Heart left ventricle (tissue), 16 donors: ENCODE measurements at regions not wholly inside any gene's neighbourhood (a gene's known extent, or its start where the extent isn't known, plus 50 kb on each side); places are given as distances from the start of the nearest gene placed in this dataset.

Experiments
- ATAC-seq, 4 donors: fragments of 200-7000 bp; cut with Tn5 transposase; one replicate each; pipeline ENCODE4 v1.9.1; 2020 to 2022; ENCODE audit warnings: moderate library complexity in 4 of 4, mild to moderate bottlenecking in 3 of 4, moderate number of reproducible peaks in 1 of 4
- DNase-seq, 5 donors: peaks; one replicate each; pipeline ENCODE4 v3.0.0-alpha.2; 2020
- H3K27ac ChIP-seq, 12 donors: fragments of 200-600 bp; sonication (generic) in 4 of 12; one replicate each; pipeline versions ENCODE4 v1.5.0 to v1.8.0; 2016 to 2022; ENCODE audit warnings: mild to moderate bottlenecking in 2 of 12
- H3K27me3 ChIP-seq, 9 donors: fragments of 200-600 bp; sonication (generic) in 2 of 9; one replicate each; pipeline versions ENCODE4 v1.5.1 to v1.8.0; 2016 to 2022; ENCODE audit warnings: mild to moderate bottlenecking in 3 of 9
- H3K36me3 ChIP-seq, 9 donors: fragments of 200-600 bp; sonication (generic) in 2 of 9; one replicate each; pipeline versions ENCODE4 v1.5.0 to v1.8.0; 2018 to 2022; ENCODE audit warnings: mild to moderate bottlenecking in 2 of 9
- H3K4me1 ChIP-seq, 12 donors: fragments of 200-600 bp; sonication (generic) in 4 of 12; one replicate each; pipeline versions ENCODE4 v1.5.0 to v1.8.0; 2016 to 2022; ENCODE audit warnings: mild to moderate bottlenecking in 3 of 12
- H3K4me3 ChIP-seq, 12 donors: fragments of 200-600 bp; sonication (generic) in 4 of 12; one replicate each; pipeline versions ENCODE4 v1.5.0 to v1.8.0; 2017 to 2022; ENCODE audit warnings: mild to moderate bottlenecking in 9 of 12, moderate library complexity in 4 of 12
- H3K9me3 ChIP-seq, 12 donors: fragments of 200-600 bp; sonication (generic) in 4 of 12; one replicate each; pipeline versions ENCODE4 v1.5.0 to v1.8.0; 2016 to 2022; ENCODE audit warnings: mild to moderate bottlenecking in 1 of 12
- POLR2A ChIP-seq, 2 donors: fragments of 450-650 bp; IDR thresholded peaks; one replicate each; pipeline ENCODE4 v1.6.1; 2017; ENCODE audit warnings: antibody characterized with exemption in 2 of 2, mild to moderate bottlenecking in 2 of 2, moderate library complexity in 2 of 2
- WGBS, 4 donors: extraction: QIAGEN DNeasy Blood & Tissue Kit in 2 of 4; methylation state at CpG; one replicate each; pipeline versions ENCODE4 v1.1.5 to v1.1.7; 2013 to 2018; 5-methylcytosine and 5-hydroxymethylcytosine counted together
- intact Hi-C, 10 donors: fragments of 100-400 bp; cut with DNase I; formaldehyde crosslinking; loops; one replicate each; pipeline versions ENCODE4 v1.11.1 to v1.14.2; 2022
- TF ChIP-seq, protein P1 (sequence below), 12 donors: fragments of 200-600 bp; sonication (generic) in 4 of 12; IDR thresholded peaks; one replicate each; pipeline versions ENCODE4 v1.5.0 to v1.8.0; 2018 to 2022; ENCODE audit warnings: antibody characterized with exemption in 12 of 12, mild to moderate bottlenecking in 5 of 12
- donor health status: ischemic (EF 13 %, LVEDD 7.1; RV severe dilation, severe dysfunction).
- donor health status: healthy with polysubstance abuse.
- donor health status: DM: no; HTN: yes; CAD: no.
- donor health status: DM: no; HTN: no; CAD: no.
- donor health status: ischemic (EF 25% LVEDD 6.9; RV normal size, moderate dysfunction).
- donor health status: ischemic (EF 25% LVEDD 5.7; RV mildly dilated, moderate dysfunction).
- donor health status: healthy.
- donor health status: DM: yes; HTN: yes; CAD: no.
- donor health status: ischemic (EF 35%, LVEDD 5.7; RV mildly dilated, moderate dysfunction).
- donor health status: nonischemic (EF 11% LVEDD 7.7; RV severe dilation, severe dysfunction).
- donor health status: DM: yes; HTN: yes; CAD: no.
- donor health status: PGD.
- donor health status: ischemic (EF 29% LVEDD 5.4; RV normal size, mild dysfunction).
- donor health status: nonischemic (EF 23%, LVEDD 6.1; RV moderate dilation, normal function).

DNA sequence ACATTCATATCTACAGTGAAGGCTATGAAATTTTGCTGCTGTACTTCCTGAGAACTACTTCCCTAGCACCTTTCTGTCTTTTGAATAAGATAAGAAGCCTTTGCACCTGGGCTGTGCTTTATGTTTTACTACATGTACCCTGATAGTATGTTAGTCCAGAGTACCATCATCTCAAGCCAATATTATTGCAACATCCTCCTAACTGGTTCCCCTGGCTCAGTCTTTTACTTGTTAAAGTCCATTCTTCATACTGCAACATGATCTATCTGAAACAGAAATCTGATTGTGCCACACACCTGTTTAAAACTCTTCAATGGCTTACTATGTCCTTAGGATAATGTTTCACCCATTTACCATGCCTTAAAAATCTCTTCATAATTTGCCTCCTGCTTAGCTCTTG, 102.3 kb downstream of the AGTR2 start:
- ATAC-seq, result no peak

DNA sequence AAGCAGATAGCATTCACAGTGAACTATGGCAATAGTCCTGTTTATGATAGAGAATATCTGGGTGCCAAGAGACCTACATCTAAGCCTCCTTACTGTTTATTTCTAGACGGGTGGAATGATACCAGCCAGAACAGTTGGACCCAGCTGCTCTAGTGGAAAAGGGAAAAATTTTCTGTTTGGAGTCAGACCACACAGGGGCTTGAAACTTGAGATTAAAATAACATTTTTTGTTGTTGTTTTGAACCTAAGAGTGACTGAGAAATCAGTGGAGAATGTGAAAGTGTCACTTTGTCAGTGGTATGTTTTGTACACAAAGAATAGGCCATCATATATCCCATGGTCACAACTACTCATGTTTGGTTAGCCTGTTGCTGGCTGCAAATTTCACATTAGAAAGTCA, 105.7 kb downstream of the AGTR2 start:
- no peaks in the 10 kb centered on the region for H3K9me3 ChIP-seq
- no peak for DNase-seq
- peaks cover 0 to 3% (median 0%) of the 10 kb centered on the region in 9 donors for H3K27me3 ChIP-seq
- no peak for ATAC-seq
- no peak overlapping the region for H3K4me3 ChIP-seq
- intact Hi-C loops, result no loop called here
- no peak overlapping the region for H3K27ac ChIP-seq
- H3K4me1 ChIP-seq, result no peaks in the 10 kb centered on the region
- WGBS, 4 donors, result 24 to 45% (median 34%) methylated on average over 1 of the region's 1 CpG
- no peak for TF ChIP-seq POLR2A (IDR thresholded peaks at IDR 0.05)
- TF ChIP-seq, protein P1, sequence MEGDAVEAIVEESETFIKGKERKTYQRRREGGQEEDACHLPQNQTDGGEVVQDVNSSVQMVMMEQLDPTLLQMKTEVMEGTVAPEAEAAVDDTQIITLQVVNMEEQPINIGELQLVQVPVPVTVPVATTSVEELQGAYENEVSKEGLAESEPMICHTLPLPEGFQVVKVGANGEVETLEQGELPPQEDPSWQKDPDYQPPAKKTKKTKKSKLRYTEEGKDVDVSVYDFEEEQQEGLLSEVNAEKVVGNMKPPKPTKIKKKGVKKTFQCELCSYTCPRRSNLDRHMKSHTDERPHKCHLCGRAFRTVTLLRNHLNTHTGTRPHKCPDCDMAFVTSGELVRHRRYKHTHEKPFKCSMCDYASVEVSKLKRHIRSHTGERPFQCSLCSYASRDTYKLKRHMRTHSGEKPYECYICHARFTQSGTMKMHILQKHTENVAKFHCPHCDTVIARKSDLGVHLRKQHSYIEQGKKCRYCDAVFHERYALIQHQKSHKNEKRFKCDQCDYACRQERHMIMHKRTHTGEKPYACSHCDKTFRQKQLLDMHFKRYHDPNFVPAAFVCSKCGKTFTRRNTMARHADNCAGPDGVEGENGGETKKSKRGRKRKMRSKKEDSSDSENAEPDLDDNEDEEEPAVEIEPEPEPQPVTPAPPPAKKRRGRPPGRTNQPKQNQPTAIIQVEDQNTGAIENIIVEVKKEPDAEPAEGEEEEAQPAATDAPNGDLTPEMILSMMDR (IDR thresholded peaks at IDR 0.05), result no peak
- H3K36me3 ChIP-seq, result no peaks in the 10 kb centered on the region

More for the DNA sequence above, 102.3 kb downstream of the AGTR2 start:
- H3K4me1 ChIP-seq, result no peaks in the 10 kb centered on the region
- H3K36me3 ChIP-seq, result no peaks in the 10 kb centered on the region
- intact Hi-C loops, result no loop called here
- H3K9me3 ChIP-seq, result no peaks in the 10 kb centered on the region
- H3K4me3 ChIP-seq, result no peak overlapping the region
- no peak overlapping the region for H3K27ac ChIP-seq
- TF ChIP-seq, protein P1 (IDR thresholded peaks at IDR 0.05), result no peak
- TF ChIP-seq POLR2A (IDR thresholded peaks at IDR 0.05), result no peak
- peaks cover 0 to 3% (median 0%) of the 10 kb centered on the region in 9 donors for H3K27me3 ChIP-seq
- DNase-seq, result no peak

DNA sequence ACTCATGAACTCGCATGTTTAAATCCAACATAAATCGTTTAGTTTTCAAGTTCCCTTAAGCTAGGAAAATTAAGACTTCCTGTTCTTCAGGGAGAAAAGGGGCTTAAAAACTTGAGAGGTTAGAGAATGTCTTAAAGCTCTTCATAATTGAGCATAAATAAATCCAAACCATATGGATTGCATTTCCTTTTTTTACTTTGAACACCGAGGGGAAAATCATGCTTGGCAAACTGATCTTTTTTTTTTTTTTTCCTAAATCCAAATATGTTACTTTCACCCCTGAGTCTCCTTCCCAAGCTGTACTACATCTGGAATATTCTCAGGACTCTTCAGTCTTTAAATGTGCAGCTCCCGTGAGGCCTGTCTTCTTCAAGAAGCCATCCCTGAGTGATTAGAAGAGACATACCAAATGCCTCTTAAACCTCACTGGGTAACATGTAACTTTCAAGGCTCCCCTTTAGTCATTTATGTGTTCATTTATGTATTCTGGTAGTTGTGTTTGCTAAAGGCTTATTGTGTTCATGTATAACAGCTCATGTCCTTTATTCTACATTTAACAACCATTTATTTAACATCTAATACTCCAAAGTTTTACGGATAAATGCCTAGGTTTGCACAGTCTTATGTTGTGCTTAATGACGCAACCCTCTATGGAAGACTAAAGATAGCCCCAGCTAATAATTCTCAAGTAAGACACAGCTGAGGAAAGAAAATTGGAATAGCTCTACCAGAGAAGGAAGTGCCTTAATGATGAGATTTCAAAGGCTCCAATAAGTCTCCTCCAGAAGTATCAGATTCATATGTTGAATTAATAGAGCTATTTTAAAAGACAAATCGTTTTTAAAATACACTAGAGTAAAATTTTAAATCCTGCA, 107.0 kb downstream of the AGTR2 start:
- TF ChIP-seq, protein P1 (IDR thresholded peaks at IDR 0.05), result no peak
- TF ChIP-seq POLR2A (IDR thresholded peaks at IDR 0.05), result no peak
- Histone ChIP-seq H3K4me3 (no peak overlapping the region), H3K4me1 (no peaks in the 10 kb centered on the region), H3K27ac (peak overlapping the region in 1 of 12 donors; percentile 30), H3K36me3 (no peaks in the 10 kb centered on the region), H3K27me3 (no peaks in the 10 kb centered on the region), H3K9me3 (no peaks in the 10 kb centered on the region)
- intact Hi-C loops, result no loop called here
- no peak for ATAC-seq
- 57 to 71% (median 63%) methylated on average over 7 of the region's 7 CpGs for WGBS, 4 donors
- DNase-seq, result no peak

DNA sequence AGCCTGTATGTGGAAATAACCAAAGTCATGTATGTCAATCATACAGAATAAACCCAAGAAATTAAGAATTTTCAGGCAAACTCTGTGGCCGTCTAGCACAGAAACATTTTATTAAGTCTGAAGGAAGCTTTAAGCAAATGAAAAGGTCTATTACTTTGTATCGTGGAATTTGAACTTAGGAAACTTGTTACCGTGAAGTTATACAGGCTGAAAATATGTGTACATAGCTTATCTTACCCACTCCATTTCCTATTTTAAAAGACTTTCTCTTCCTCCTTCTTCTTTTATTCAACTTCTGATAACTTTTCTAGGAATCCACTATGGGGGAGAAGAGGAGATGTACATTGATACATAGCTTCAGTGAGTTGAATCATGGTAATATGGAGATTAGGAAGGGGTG, 108.3 kb downstream of the AGTR2 start:
- WGBS, 4 donors, result 62 to 71% (median 65%) methylated on average over 3 of the region's 3 CpGs
- DNase-seq (no peak), ATAC-seq (no peak)
- Histone ChIP-seq H3K4me3 (no peak overlapping the region), H3K4me1 (no peaks in the 10 kb centered on the region), H3K27me3 (no peaks in the 10 kb centered on the region), H3K9me3 (no peaks in the 10 kb centered on the region), H3K27ac (no peak overlapping the region), H3K36me3 (no peaks in the 10 kb centered on the region)
- TF ChIP-seq POLR2A (IDR thresholded peaks at IDR 0.05), result no peak
- TF ChIP-seq, protein P1 (IDR thresholded peaks at IDR 0.05), result no peak
- intact Hi-C loops, result no loop called here
